Fibroblast of skin of right biceps (primary cell): ENCODE measurements at regions not wholly inside any gene's neighbourhood (a gene's known extent, or its start where the extent isn't known, plus 50 kb on each side); places are given as distances from the start of the nearest gene placed in this dataset.
"Not testable (repeated sequence)": the region's sequence is repeated elsewhere in the genome, so short reads cannot be mapped to it uniquely, and the experiment has no call there.

Source experiments
- DNase-seq: peaks from one replicate; pipeline ENCODE4 v3.0.0-alpha.2; 2013

GRCh38 chr5:36739751-36740221 lies 133.4 kb downstream of the SLC1A3 start:
- peak; percentile 51 for DNase-seq

DNA sequence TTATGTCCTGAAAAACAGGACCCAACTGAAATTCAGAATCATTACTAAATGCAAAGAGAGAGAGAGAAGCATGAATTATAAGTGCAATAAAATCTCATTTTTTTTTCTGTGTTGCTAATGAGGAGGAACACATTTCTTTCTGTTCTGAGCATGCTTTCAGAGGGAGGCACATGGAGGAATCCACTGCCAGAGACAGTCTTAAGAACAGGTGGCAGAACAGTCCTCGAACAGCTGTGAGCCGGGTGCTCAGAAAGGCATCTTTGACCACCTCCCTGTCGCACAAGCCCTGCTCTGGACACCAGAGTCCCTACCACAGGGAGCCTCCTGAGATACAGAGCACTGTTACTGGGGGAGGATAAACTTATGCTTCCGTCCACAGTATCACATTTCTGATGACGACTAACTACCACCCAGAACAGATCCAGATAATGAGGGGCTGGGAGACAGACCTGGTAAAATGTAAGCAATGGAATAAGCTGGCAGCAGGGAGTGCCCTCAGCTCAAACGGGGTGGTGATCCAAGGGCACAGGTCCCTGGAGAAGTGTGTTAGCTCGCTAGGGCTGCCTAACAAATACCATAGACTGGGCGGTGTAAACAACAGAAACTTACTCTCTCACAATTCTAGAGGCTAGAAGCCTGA lies 134.0 kb downstream of the SLC1A3 start:
- peak; percentile 18 for DNase-seq

DNA sequence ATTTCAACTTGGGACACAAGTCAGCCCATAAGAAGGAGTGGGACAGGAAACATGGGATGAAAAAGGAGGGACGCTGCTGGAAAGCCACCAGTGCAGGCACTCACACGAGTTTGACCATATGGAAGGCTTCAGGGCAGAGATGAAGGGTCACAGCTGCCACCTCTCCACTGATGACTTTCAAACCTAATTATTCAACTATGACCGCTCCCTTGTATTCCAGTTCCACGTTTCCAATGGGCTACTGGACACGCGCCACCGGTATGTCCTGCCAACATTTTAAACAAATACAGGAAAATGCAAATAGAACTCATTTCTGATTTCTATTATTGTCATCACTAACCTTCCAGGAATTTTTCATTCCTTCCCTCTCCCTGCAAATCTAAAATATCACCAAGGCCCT lies 134.7 kb downstream of the SLC1A3 start:
- DNase-seq, result no peak

DNA sequence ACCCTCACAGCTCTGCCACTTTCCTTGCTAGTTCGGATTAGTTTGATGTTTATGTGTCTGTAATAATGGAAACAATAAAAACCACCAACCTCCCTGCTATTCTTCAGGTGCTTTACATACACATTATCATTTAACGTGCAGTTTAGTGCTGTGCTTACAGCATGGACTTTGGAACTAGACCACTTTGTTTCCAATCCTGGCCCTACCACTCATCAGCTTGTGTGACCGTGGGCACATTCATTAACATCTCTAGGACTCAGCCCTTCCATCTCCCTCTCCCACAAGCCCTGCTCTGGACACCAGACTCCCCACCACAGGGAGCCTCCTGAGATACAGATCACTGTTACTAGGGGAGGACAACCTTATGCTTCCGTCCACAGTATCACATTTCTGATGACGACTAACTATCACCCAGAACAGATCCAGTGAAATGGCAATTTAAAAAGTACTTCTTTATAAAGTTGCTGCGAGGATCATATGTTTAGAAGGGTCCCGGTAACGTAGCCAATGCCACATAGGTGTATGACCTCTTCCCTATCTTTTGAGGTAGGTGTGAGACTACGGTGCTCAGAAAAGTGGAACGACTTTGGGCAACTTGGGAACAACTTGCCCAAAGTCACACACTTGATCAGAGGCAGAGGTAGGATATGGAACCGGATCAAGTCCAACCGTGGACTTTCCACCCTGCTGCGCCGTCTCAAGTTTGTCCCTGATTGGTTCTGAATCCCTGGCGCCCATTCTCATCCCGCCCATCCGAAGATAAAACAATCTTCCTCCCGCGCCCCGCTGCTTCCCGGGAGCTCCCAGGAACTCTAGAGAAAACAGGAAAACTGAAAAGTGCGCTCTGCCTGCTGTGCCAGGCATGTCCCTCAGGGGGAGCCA lies 132.4 kb upstream of the NIPBL start:
- peak; percentile 70 for DNase-seq

DNA sequence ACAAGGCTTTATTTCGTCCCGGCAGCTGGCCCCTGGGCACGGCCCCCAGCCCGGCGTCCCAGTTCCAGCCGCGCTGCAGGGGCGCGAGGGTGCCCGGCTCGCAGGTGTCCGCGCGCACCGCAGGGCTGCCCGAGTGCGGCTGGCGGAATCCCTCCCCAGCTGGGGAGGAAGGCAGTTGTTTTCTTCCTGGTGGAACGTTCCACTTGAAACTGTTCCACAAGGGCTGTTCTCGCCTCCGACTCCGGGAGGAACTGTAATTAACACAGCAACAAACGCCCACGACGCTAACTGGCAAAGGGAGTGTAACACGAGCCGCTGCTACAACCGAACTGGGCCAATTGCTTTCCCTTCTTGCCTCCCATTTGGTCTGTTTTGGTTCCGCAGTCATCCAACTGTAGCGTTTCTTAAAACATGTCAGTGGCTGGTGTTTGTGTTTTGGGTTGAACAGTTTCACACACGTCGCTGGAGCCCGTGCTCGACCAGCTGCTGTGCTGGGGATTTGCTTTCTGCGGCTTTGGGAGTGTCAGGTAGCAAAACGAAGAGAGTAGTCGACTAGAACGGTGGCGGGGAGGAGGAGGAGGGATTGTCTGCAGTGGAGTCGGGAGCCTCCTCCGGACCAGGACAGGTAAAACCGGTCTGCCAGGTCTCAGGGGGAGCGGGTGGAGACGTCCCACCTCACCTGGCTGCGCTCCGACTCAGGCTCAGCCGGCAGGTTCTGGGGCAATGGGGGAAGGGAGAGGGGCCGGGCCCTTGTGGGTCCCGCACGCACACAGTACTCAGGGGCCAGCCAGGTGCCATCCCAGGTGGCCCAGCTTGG lies 131.6 kb upstream of the NIPBL start:
- peak; percentile 22 for DNase-seq

DNA sequence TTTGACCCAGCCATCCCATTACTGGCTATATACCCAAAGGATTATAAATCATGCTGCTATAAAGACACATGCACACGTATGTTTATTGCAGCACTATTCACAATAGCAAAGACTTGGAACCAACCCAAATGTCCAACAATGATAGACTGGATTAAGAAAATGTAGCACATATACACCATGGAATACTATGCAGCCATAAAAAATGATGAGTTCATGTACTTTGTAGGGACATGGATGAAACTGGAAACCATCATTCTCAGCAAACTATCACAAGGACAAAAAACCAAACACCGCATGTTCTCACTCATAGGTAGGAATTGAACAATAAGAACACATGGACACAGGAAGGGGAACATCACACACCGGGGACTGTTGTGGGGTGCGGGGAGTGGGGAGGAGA lies 128.8 kb upstream of the NIPBL start:
- not testable (repeated sequence) for DNase-seq

- no peak for DNase-seq
Measured at GRCh38 chr5:36751886-36752285, 124.7 kb upstream of the NIPBL start.

DNA sequence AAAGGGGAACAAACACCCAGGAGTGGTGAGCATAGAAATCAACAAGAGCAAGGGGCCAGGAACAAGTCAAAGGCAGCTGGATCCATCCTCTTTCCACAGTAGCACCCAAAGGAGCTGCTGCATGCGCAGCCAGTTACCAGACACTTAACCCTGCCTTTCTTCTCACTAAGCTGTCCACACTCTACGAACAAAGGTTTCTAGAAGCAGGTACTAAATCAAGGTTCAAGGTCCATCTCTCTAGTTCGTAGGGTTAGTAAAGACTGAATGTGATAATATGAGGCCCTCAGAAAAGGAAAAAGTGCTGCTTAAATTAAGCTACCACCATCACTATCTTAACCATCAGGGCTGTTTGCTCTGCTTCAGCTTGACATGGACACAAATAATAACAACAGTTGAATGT lies 121.2 kb upstream of the NIPBL start:
- no peak for DNase-seq

DNA sequence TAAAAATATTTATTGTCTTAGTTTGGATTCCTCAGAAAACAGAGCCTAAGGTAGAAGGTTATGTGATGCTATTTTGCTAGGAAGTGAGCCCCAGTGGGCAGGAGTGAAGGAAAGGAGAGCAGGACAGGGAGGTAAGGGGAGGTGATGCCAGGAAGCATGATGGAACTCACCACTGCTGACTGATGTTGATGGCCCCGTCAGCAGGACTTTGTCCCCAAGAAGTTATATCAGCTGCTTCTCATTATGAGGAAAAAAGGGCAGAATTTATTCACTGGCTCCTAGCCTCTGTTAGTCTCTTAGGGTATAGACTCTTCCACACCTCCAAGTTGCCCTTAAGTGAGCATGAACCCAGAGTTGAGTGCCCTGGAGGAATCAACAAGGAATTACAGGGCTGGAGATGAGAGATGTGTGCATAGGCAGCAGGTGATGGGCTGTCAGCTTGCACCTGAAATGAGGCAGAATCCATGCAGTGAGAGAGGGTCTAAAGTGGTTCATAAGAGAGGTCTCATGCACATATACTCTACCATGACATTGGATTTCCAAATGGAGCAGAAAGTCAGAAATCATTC lies 120.6 kb upstream of the NIPBL start:
- DNase-seq, result no peak

DNA sequence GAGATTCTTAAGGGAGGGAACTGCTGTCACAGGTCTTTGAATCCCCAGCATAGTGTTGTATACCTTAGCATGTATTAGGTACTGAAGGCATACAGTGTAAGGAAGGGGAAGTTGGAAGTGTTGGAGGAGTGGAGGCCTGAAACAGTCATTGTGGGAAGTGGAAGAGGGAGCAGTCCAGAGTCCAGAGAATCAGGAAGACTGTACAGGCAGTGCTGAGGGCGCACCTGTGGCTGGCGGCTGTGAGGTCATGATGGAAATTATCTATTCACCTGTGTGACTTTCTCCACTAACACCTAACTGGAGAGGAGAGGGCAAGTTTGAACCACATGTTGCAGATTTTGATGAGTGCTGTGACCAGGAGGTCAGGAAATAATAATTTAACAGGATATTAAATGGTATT lies 119.7 kb upstream of the NIPBL start:
- DNase-seq, result no peak

DNA sequence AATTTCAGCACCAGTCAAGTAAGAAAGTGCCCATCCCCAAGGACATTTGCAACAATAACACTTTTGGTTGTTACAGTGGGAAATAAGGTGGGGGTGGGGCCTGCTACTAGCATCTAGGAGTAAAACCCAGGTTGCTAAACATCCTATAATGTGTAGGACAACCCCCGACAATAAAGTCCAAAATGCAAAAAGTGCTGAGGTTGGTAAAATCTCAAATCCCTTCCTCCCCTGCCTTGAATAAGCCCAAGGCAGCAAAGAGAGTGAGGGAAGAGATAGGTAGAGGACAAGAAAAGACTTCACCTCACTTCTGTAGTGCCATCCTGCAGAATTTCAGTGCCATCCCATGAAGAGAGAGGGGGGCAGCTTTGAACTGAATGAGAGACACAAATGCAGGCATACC lies 117.5 kb upstream of the NIPBL start:
- no peak for DNase-seq

DNA sequence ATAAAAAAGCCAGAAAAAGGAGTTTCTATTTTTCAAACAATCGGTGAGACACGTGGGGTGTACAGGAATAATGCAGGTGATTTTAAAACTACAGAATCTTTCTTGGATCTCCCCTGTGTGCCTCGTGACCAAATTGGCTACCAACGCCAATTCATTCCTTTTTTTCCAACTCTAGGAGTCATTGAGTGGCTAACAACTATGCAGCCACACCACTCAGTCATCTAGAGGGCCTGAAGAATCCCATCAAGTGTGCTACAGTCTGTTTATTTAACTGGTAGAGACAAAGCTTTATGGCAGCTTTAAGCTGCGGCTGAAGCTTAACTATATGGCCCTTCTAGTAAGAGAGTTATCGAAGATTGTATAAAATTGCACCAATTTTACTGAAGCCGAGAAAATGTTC lies 113.1 kb upstream of the NIPBL start:
- no peak for DNase-seq

- DNase-seq, result no peak
Measured at GRCh38 chr5:36765876-36766275, 110.7 kb upstream of the NIPBL start.

DNA sequence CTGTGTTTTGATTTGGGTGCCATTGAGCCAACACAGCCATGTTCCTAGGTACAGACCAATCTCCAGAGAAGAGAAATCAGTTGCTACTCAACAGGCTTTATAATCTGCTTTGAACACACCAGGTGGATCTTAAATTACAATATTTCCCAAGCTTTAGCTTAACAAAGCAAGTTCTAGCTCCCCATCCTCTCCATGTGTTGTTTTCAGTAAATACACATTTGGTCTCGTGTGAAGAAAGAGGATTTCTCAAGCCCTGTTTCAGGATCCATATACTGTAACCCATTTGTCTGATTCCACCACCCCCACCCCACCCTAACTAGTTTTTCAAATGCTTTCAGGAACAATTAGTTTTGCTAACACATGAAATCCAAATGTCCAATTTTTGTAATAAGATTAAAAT lies 109.6 kb upstream of the NIPBL start:
- DNase-seq, result no peak

- DNase-seq, result no peak
Measured at GRCh38 chr5:36768450-36768849, 108.1 kb upstream of the NIPBL start.

DNA sequence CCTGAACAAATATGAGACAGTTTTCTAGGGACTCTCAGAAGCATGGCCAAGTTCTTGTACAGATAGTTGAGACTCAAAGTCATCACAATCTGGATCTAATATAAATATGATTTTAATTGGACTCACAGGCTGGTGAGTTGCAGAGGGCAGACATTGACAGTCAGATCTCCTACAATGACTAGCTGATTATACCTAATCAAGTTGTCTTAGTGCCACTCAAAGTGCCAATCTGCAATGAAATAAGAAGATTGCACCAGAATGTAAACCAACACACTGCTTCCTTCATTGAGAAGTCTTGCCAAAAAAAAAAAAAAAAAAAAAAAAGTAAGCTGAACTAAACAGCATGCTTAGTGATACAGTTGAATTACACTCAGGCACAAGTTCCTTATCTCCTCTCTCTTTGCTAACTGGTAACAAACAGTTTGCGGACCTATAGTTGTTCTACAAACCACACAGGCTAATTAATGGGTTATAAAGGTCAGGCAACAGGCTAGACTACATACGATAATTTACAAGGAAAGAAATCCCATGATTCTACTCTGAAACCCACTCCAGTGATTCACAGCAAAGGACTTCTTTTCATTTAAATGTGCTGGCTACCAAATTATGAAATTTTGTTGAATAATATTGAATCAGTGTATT lies 107.3 kb upstream of the NIPBL start:
- DNase-seq, result no peak

DNA sequence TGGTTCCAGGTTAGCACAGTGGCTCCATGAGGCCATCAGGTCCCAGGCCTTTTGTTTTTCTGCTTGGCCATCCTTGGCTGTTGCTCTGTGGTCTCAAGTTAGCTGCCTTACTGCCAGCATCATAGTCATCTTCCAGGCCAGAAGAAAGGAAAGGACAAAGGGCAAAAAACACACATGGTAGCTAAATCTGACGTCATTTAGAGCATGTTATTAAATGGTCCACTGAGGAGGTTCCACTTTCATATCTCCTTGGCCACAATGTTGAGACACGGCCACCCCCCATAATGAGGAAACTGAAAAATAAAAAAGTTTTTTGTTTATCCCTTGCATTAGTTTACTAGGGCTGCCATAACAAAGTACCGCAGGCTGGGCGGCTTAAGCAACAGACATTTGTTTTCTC lies 106.4 kb upstream of the NIPBL start:
- DNase-seq, result no peak

DNA sequence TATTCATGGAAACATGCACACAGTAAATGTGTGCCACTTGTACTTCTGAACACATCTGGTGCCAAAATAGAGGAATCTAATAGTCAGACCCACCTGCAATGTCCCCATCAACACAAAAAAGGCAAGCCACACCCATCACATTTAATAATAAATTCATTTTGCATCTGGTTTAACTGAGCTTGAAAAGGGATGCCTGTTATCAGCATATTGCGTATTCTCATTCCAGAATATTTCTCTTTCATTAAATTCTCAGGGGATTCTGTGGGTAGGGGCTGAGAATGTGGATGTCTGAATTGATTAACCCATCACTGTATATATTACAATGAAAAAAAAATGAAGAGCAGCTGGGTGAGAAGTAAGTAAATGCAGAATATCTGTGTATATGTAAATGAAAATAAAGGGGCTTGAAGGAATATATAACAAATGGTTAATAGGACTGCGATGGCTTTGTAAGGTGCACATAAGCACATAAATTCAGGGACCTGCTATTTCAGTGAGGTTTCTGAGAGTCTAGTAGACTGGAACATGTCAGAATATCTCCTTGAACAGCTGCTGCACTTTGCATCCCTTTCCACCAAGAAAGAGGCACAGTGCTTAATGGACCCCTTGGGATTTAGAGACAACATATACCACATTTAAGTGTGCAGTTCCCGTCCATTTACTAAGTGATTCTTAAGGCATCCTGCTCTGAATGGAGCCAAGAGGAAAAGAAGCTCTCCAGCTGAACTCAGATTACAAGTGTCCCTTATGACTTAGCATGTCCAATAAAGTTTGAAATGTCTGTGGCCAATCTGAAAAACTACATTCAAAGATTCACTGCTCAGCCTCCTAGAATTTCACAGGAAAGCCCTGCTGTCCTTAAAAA lies 104.1 kb upstream of the NIPBL start:
- no peak for DNase-seq

DNA sequence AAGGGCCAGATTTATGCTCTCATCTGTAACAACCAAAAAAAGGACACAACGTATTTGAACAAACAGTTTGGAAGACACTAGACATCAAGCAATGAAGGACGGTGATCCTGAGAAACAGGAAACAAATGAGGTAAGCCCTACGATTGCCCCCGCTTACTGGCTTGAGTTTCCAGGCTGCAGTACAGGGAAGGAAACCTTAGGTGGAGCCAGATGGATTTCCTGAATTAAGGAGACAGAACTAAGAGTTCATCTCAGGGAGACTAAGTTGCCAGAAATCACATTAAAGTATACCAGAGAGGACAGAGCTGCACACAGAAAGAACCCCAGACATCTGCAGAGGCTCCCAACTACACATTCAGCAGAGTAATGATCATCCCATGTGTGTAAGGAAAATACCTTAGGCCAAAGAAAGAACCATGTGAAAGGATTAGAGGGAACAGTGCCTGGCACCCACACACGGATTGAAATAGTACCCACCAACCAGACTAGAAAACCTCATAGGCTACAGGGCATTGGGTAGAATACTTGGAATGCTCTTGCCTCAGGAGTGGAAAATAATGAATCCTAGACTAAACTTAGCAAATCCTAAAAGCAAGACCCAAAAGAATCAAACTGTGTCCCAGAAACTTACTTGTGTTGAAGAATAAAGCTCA lies 99.3 kb upstream of the NIPBL start:
- DNase-seq, result peak; percentile 7

GRCh38 chr5:36778336-36778735 lies 98.2 kb upstream of the NIPBL start:
- DNase-seq, result peak; percentile 1

- not testable (repeated sequence) for DNase-seq
Measured at GRCh38 chr5:36782612-36783011, 94.0 kb upstream of the NIPBL start.
